ENCODE measurements at regions not wholly inside any gene's neighbourhood (a gene's known extent, or its start where the extent isn't known, plus 50 kb on each side); places are given as distances from the start of the nearest gene placed in this dataset.

- TF ChIP-seq CTCF (IDR thresholded peaks at IDR 0.05 in 2 of 3, conservative IDR thresholded peaks at IDR 0.05 in 1 of 3; ENCODE audit: insufficient read depth in 2 of 3, low read depth in 1 of 3, low read length in 3 of 3) (peak; percentile 96 to 98 (median 97)), GABPB2 (CRISPR knock-in tag; conservative IDR thresholded peaks at IDR 0.05) (no peak), SP1 (CRISPR knock-in tag; IDR thresholded peaks at IDR 0.05) (no peak), RUNX1 (IDR thresholded peaks at IDR 0.05; ENCODE audit: low read depth) (0 out of 2 replicates have a peak, but pooled peaks have one; percentile 62), MAZ (CRISPR knock-in tag; conservative IDR thresholded peaks at IDR 0.05 in 1 of 2, IDR thresholded peaks at IDR 0.05 in 1 of 2) (0 out of 4 replicates have a peak, but pooled peaks of 1 of the 2 experiments have one; percentile 36), CREM (IDR thresholded peaks at IDR 0.05; ENCODE audit: low read depth) (peak; percentile 56; the same call in 1 of the 2 replicates), PREB (CRISPR knock-in tag; IDR thresholded peaks at IDR 0.05) (no peak), ESRRB (CRISPR knock-in tag; IDR thresholded peaks at IDR 0.05; ENCODE audit: borderline replicate concordance) (no peak), WHSC1 (IDR thresholded peaks at IDR 0.05; ENCODE audit: low read length) (no peak), JUND (IDR thresholded peaks at IDR 0.05; ENCODE audit: borderline replicate concordance, low read depth, low read length) (peak; percentile 51), JUND (tag; IDR thresholded peaks at IDR 0.05; ENCODE audit: borderline replicate concordance, low read depth, low read length) (no peak; the same call in 2 of the 3 replicates), ZNF12 (CRISPR knock-in tag; IDR thresholded peaks at IDR 0.05) (no peak), TEAD1 (CRISPR knock-in tag; IDR thresholded peaks at IDR 0.05) (no peak), SRSF9 (IDR thresholded peaks at IDR 0.05; ENCODE audit: borderline replicate concordance, low read depth, low read length) (no peak), PATZ1 (CRISPR knock-in tag; IDR thresholded peaks at IDR 0.05; ENCODE audit: borderline replicate concordance) (no peak), CC2D1A (IDR thresholded peaks at IDR 0.05) (peak; percentile 47; the same call in 1 of the 2 replicates), NRF1 (conservative IDR thresholded peaks at IDR 0.05 in 1 of 2, IDR thresholded peaks at IDR 0.05 in 1 of 2) (no peak), ZNF212 (CRISPR knock-in tag; IDR thresholded peaks at IDR 0.05) (no peak), MLLT1 (IDR thresholded peaks at IDR 0.05) (no peak), TFAP4 (CRISPR knock-in tag; IDR thresholded peaks at IDR 0.05; ENCODE audit: borderline replicate concordance) (peak; percentile 79; the same call in 1 of the 2 replicates)
Observed at GRCh38 chr7:131654668-131655326, 98.4 kb upstream of the PODXL start (continued).
